ENCODE measurements at regions not wholly inside any gene's neighbourhood (a gene's known extent, or its start where the extent isn't known, plus 50 kb on each side); places are given as distances from the start of the nearest gene placed in this dataset.

DNA sequence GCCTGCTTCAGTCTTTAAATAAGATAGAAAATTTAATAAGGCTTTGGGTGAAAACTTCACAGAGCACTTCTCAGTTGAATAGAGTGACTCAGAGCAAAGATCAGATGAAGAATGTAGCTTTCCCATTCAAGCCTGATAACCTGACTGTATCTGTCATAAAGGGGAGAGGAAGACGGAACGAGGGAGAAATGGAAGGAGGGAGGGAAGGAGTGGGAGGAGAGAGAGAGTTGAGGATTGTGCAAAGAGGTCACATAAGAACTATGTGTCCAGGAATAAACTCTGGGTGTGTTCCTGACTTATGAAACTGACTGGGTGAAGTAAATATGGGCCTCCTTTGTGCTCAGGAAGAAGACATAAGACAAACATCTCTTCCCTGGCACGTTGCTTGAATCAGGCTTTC, 385.5 kb downstream of the LPIN1 start:
- peak; percentile 70 to 75 for DNase-seq (ENCODE audit: low read depth in 2 of 2)
- TF ChIP-seq, protein P1, sequence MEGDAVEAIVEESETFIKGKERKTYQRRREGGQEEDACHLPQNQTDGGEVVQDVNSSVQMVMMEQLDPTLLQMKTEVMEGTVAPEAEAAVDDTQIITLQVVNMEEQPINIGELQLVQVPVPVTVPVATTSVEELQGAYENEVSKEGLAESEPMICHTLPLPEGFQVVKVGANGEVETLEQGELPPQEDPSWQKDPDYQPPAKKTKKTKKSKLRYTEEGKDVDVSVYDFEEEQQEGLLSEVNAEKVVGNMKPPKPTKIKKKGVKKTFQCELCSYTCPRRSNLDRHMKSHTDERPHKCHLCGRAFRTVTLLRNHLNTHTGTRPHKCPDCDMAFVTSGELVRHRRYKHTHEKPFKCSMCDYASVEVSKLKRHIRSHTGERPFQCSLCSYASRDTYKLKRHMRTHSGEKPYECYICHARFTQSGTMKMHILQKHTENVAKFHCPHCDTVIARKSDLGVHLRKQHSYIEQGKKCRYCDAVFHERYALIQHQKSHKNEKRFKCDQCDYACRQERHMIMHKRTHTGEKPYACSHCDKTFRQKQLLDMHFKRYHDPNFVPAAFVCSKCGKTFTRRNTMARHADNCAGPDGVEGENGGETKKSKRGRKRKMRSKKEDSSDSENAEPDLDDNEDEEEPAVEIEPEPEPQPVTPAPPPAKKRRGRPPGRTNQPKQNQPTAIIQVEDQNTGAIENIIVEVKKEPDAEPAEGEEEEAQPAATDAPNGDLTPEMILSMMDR (IDR thresholded peaks at IDR 0.05; ENCODE audit: low read depth, low read length): no peak
- no peak overlapping the region for H3K4me3 ChIP-seq (replicated peaks in 1 of 2; ENCODE audit: low read depth in 2 of 2, low read length in 2 of 2)

DNA sequence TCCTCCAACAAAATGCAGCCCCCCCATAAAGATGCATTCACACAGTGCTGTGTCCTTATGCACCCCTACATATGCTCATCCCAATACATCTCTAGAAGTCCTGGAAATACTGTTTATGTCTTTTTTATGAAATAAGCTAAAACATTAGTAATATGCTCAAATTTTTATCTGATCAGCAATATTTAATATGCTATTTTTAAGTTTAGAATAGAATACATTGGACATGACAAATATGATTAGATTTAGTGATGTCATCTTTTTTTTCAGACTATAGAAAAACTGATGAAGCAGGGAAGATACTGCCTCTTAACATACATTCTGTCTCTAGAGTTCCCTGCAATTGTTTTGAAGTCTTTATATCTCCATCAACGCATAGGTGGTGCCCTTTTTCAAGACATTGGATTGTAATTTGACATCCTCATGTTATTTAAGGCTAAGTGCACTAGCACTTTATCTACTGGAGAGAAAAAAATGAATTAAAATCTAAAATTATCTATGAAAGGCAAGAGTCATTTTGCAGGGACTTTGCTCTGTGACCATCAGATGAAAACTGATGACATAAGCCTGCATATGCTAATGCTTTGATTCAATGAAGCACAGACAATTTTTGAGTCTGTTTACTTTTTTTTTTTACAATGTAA, 395.3 kb downstream of the LPIN1 start:
- DNase-seq (ENCODE audit: low read depth in 2 of 2): no peak
- H3K4me3 ChIP-seq (replicated peaks in 1 of 2; ENCODE audit: low read depth in 2 of 2, low read length in 2 of 2): no peak overlapping the region
- TF ChIP-seq, protein P1 (IDR thresholded peaks at IDR 0.05; ENCODE audit: low read depth, low read length): no peak

DNA sequence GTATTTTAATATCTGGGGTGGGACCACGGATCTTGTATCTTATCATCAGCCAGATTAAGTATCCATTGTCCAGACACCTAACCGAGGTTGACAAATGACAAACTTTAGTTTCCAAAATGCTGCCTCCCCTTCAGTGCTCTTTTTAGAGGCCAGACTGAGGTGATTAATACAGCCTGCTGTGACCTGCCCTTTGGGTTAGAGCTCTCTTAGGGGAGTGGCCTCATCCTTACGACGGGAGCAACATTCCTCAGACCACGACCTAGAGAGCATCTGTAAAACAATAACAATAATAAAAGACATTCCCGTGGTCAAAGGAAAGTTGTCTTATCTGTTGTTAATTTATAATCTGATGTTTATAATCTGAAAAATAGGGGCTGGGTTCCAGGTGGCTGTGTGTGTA, 405.3 kb downstream of the LPIN1 start:
- H3K4me3 ChIP-seq (replicated peaks in 1 of 2; ENCODE audit: low read depth in 2 of 2, low read length in 2 of 2): no peak overlapping the region
- TF ChIP-seq, protein P1 (IDR thresholded peaks at IDR 0.05; ENCODE audit: low read depth, low read length): no peak
- DNase-seq (ENCODE audit: low read depth in 2 of 2): no peak

DNA sequence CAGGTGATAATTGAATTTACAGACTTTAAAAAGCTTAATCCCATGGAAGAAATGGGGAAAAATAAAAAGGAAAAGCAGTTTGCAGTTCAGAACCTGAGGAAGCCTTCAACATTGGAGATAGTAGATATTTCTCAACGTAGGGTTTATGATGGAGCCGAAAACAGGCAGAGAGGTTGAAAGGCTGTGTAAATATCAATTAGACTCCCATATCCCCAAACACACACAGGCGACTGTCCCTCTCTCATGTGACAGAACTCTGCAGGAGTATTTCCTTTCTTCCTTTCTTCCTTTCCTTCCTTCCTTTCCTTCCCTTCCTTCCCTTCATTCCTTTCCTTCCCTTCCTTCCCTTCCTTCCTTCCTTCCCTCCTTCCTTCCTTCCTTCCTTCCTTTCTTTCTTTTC, 406.5 kb downstream of the LPIN1 start:
- TF ChIP-seq, protein P1 (IDR thresholded peaks at IDR 0.05; ENCODE audit: low read depth, low read length): no peak
- no peak for DNase-seq (ENCODE audit: low read depth in 2 of 2)

DNA sequence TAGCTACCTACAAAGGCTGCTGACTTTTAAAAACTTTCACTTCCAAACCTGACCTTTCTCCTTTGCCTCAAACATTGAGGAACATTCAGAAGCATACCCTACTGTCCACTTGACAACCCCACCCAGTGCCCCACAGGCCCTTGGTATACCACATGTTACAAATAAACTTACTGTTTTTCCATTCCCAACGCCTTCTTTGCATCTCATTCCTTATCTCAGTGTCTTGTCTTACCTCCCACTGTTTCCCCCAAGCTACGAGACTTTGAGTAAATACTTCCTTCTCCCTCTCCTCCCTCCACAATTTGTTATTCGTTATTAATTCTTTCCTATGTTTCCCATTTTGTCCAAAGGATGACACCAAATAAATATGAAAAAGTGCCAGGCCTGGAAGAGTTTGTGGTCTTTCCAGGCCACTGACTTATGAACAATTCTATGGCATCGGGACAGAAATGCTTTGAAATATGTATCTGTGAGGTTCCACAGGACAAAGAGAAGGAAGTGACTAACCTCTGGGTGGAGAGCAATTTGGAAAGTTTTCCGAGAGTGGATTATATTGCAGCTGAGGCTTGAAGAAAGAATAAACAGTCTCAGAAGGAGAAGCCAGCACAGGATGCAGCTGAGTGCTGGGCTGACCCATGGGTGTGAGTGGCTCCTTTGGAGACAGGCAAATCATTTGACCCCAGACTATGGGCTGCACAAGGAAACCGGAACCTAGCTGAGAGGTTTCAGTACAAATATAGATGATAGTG, 409.0 kb downstream of the LPIN1 start:
- TF ChIP-seq, protein P1 (IDR thresholded peaks at IDR 0.05; ENCODE audit: low read depth, low read length): no peak
- peak; percentile 86 to 95 for DNase-seq (ENCODE audit: low read depth in 2 of 2)
- no peak overlapping the region for H3K4me3 ChIP-seq (replicated peaks in 1 of 2; ENCODE audit: low read depth in 2 of 2, low read length in 2 of 2)

More for the DNA sequence above, 406.5 kb downstream of the LPIN1 start:
- no peak overlapping the region for H3K4me3 ChIP-seq (replicated peaks in 1 of 2; ENCODE audit: low read depth in 2 of 2, low read length in 2 of 2)

DNA sequence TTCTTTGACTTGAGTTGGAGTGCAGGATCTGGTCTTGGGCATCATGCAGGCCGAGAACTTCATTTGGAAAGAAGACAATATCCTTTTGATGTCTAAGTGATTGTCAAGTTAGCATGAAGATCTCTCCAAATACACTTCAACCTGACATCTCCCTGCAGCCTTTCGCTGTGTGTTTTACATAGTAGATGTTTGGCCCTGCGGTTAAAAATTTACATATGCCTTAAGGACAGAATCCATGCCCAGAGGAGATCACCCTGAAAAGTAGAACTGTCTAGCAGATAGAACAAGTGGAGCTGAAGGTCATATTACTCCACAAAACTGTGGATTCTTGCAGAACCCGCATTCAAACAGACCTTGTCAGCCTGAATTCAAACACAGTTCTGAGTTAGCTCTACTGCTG, 409.9 kb downstream of the LPIN1 start:
- H3K4me3 ChIP-seq (replicated peaks in 1 of 2; ENCODE audit: low read depth in 2 of 2, low read length in 2 of 2): no peak overlapping the region
- TF ChIP-seq, protein P1 (IDR thresholded peaks at IDR 0.05; ENCODE audit: low read depth, low read length): no peak
- DNase-seq (ENCODE audit: low read depth in 2 of 2): no peak

Data from cardiac fibroblast (primary cell).